HG02623 (cell line): ENCODE measurements at regions not wholly inside any gene's neighbourhood (a gene's known extent, or its start where the extent isn't known, plus 50 kb on each side); places are given as distances from the start of the nearest gene placed in this dataset.

Experiments used
- ATAC-seq: cut with Tn5 transposase; IDR thresholded peaks from one replicate; pipeline ENCODE4 v1.9.1; 2021; ENCODE audit warnings: moderate library complexity; ENCODE audit not compliant: unreplicated experiment

GRCh38 chr20:24738058-24738775, 210.9 kb upstream of the CST7 start:
- ATAC-seq: no peak

- peak; percentile 66 for ATAC-seq
These were observed 210.0 kb upstream of the CST7 start for GRCh38 chr20:24738981-24739633.

- ATAC-seq: no peak
These were observed 209.3 kb upstream of the CST7 start for GRCh38 chr20:24739746-24740145.

DNA sequence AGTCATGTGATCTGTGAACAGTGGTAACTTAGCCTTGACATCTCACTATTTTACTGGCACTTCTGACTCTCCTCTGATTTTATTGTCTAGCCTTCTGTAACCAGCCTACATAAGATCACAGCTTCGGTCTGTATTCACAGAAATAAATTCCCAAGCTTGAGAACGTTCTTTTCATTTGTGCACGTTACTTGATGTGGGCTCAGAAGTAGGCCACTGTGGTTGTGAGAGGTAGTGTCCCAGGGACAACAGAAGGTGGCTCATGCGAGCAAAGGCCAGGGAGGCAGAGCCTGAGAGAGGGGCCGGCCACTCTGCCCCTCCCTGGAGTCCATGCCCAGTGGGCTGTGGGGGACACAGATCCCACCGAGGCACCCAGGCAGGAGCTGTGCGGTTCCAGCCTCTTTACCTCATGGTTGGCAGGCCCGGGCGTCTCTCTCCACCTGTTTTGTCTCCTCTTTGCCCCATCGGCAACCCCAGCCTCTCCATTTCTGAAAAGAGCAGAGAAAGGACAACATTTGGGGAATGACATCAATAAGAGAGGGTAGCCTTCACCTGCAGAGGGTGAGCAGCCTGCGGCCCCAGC, 207.5 kb upstream of the CST7 start:
- ATAC-seq: no peak

DNA sequence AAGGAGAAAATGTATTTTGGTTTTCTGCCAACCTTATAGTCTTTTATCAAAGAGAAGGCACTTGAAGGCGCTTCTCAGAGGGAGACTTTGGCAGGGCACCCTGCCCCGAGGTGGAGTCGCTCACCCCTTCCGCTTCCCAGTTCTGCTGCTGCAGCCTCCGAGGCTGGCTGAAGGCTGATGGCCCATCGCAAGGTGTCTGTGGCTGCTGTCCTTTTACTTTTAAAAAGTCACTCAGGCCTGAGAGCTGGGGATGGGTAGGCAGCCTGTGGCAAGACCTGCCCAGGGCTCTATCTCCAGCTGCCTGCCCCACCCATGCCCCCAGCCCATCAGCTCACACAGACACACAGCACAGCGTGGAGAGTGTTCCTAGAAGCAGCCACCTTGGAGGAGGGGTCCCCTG, 206.6 kb upstream of the CST7 start:
- no peak for ATAC-seq

- ATAC-seq: no peak
These were observed 206.1 kb upstream of the CST7 start for GRCh38 chr20:24742989-24743388.

GRCh38 chr20:24743641-24744040, 205.4 kb upstream of the CST7 start:
- ATAC-seq: no peak

DNA sequence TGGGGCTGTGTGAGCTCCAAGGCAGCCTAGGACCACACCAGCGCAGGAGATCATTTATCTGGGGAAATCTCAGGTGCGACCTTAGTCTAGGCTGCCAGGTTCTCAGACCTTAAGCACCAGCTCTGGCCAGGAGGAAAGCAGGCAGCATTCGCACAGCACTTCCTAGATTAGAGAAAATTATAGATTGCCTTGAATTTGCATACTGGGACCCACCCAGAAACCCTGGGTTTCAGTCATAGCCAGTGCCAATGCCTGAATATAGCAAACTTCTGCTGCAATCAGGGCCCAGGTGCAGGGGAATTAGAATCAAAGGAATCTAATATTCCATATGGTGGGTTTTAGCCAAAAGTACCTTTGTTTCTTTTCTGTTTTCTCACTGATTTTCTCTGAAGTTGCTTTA, 204.3 kb upstream of the CST7 start:
- ATAC-seq: no peak

DNA sequence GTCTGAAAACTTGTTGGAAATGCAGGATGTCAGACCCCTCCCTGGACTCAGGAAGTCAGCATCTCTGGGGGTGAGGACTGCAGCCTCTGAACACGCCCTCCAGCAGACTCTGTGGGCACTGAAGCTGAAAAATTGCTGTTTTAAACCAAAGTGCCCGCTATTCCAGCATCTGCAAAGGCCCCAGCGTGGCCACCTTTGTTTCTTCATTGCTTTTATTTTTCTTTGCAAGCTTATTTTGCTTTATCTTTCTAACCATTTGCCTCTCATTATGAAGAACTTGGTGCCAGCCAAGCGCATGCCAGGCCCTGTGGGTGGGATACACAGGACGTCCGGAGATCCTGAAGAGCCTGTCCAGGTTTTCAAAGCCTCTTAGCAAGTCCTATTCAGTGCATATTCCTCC, 203.9 kb upstream of the CST7 start:
- ATAC-seq: no peak

- no peak for ATAC-seq
These were observed 203.3 kb upstream of the CST7 start for GRCh38 chr20:24745617-24746350.

DNA sequence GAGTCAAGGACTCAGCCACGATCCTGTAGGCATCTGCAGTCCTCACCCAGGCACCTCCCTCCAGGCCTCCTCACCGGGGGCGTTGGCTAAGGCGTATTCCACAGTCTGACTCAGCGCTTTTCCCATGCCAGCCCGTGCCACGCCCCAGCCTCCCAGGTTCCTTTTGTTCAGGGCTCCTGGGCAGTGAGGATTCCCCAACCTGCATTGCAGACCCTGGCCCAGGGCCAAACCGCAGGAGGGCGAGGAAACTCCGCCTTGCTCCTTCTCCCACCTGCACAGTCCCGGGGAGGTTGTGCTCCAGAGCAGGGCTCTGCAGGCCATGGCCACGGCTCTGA, 202.8 kb upstream of the CST7 start:
- ATAC-seq: no peak

DNA sequence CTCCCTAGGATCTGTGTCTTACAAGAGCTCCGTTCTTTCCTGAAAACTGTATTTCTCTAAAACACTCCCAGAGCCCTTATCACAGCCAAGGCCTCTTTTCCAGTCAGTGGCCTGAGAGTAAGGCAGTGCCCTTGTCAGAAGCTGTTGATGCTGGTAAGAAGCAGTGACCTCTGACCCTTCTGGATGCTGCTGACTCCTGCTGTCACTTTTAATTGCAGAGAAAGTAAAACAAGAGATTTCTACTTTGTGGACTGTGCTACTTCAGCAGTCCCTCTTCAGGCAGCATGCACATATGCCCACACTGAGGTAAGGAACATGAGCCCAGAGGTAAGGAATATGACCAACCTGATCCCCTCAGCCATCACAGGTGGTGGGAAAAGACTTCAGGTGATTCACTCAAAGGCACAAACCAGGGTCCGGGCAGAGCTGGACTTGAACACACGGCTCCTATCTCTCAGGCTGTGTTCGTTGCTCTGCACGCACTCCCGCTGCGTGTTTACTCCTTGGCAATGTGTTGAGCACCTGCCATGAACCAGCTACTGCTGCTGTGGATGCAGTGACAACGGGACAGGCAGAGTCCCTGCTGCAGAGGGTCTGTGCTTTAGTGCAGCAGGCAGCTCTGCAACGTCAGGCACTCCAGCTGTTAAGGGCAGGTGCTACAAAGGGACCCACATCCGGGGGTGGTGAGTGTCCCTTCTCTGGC, 201.9 kb upstream of the CST7 start:
- ATAC-seq: no peak

DNA sequence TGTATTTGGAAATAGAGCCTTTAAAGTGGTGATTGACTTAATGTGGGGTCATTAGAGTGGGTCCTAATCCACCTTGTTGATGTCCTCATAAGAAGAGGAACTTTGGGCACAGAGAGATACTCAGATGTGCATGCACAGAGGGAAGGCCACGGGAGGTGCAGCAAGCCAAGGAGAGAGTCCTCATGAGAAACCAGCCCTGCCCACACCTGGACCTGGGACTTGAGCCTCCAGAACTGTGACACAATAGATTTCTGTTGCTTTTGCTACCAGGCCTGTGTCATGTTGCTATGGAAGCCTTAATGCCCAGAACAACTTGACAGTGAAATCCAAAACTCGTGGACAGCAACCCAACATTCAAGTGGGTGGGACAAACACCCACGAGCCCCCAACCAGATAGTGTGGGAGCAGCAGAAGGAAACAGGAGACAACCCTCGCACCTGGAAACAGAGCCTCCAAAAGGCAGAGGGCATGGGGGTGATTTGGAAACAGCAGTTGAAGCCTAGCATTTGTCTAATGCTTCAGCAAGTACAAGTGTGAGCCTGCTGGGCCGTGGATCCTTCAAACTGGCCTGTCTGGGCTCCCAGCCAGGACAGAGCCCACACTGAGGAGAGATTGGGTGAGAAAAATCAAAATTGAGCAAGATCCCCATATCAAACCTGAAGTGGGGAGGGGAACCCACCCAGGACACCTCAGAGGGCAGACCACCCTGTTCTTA, 201.0 kb upstream of the CST7 start:
- no peak for ATAC-seq

DNA sequence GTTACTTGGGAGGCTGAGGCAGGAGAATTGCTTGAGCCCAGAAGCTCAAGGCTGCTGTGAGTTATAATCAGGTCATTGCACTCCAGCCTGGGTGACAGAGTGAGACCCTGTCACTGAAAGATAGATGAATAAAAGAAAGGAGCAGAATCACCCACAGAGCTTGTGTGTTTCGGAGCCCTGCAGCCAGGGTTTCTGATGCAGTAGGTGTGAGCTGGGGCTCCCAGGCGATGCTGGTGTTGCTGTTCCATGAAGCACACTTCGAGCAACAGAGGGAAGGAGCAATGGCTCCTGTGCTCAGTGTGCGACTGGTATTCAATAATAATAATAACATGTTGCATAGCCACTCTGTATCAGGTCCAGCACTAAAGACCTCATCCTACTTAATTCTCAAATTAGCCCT, 197.5 kb upstream of the CST7 start:
- no peak for ATAC-seq

- no peak for ATAC-seq
These were observed 196.5 kb upstream of the CST7 start for GRCh38 chr20:24752612-24753011.

DNA sequence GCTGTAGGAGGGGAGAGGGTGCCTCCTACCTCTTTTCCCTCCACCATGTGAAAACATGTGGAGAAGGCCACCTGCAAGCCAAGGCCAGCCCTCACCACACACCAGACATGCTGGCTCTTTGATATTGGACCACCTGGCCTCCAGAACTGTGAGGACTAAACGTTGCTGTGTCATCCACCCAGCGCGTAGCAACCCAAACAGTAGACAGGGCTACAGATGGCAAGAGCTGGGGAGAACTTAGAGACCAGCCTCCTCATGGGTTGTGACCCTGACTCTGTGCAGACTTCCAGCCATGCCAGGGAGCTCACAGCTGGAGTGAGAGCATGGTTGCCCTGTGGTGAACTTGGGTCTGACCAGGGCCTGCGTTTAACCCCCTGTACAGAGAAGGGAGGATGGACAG, 195.9 kb upstream of the CST7 start:
- no peak for ATAC-seq

DNA sequence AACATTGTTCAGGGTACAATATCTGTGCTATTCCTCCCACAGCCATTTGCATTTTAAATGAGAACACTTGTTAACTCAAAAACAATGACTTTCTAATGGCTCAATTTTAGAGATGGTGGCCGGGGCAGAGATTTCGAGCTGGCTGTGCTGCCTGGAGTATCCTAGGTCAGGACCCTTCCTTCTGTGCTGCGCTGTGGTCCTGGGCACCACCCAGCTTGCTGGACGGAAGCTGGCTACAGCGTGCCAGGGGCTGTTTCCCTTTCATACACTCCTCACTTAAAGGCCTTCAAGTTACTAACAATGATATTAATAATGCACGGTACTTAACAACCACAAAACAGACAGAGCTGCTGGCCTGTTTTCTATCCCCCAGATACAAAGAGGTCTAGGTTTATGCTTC, 194.4 kb upstream of the CST7 start:
- ATAC-seq: no peak

DNA sequence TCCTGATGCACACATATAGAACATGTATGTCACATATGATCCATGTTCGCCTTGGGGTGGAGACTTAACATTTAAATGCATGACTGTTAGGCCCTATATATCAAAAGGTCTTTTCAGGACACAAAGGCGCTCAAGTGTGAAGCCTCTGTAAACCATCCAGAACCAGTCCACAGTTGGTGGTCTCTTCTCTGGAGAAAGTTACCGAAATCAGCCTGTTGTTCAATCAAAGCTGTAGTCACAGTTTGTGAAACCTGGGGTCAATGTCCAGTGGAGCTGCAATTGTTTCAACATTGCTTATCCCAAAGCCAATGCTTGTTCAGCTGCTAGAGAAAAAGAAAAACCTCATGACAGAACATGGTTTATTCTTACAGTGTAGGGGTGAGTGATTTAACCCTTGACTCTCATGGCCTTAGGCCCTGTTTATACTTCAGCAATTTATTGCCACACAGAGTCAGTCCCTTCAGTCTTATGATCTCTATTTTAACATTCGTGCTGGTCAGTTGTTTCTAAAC, 193.6 kb upstream of the CST7 start:
- ATAC-seq: no peak

- ATAC-seq: no peak
These were observed 192.6 kb upstream of the CST7 start for GRCh38 chr20:24756292-24757025.
